ENCODE measurements at regions not wholly inside any gene's neighbourhood (a gene's known extent, or its start where the extent isn't known, plus 50 kb on each side); places are given as distances from the start of the nearest gene placed in this dataset.

GRCh38 chr2:215808996-215809395, 204.4 kb downstream of the MREG start:
- Histone ChIP-seq H3K27ac (ENCODE audit: low read depth, low read length) (no peak overlapping the region), H3K4me3 (ENCODE audit: low read depth in 1 of 5, low read length in 5 of 5) (no peak overlapping the region), H3K9ac (ENCODE audit: low read length in 5 of 5) (no peak overlapping the region), H3K4me1 (ENCODE audit: control insufficient read depth in 5 of 5, insufficient read depth in 5 of 5, low read length in 5 of 5) (peaks cover 0 to 12% (median 3%) of the 10 kb centered on the region in 5 donors), H3K36me3 (ENCODE audit: control insufficient read depth in 5 of 5, insufficient read depth in 5 of 5, low read length in 5 of 5) (no peaks in the 10 kb centered on the region), H3K27me3 (ENCODE audit: control insufficient read depth in 5 of 5, insufficient read depth in 4 of 5, low read length in 5 of 5) (no peaks in the 10 kb centered on the region), H3K9me3 (ENCODE audit: control insufficient read depth in 5 of 5, low read length in 5 of 5) (no peaks in the 10 kb centered on the region)

- Histone ChIP-seq H3K36me3 (ENCODE audit: control insufficient read depth in 5 of 5, insufficient read depth in 5 of 5, low read length in 5 of 5) (no peaks in the 10 kb centered on the region), H3K9me3 (ENCODE audit: control insufficient read depth in 5 of 5, low read length in 5 of 5) (no peaks in the 10 kb centered on the region), H3K9ac (ENCODE audit: low read length in 5 of 5) (no peak overlapping the region), H3K27ac (ENCODE audit: low read depth, low read length) (no peak overlapping the region), H3K27me3 (ENCODE audit: control insufficient read depth in 5 of 5, insufficient read depth in 4 of 5, low read length in 5 of 5) (no peaks in the 10 kb centered on the region), H3K4me1 (ENCODE audit: control insufficient read depth in 5 of 5, insufficient read depth in 5 of 5, low read length in 5 of 5) (peaks cover 0 to 12% (median 3%) of the 10 kb centered on the region in 5 donors), H3K4me3 (ENCODE audit: low read depth in 1 of 5, low read length in 5 of 5) (no peak overlapping the region)
These were observed 205.2 kb downstream of the MREG start for GRCh38 chr2:215808194-215808593.

GRCh38 chr2:215805493-215805892, 207.9 kb downstream of the MREG start:
- Histone ChIP-seq H3K9ac (ENCODE audit: low read length in 5 of 5) (no peak overlapping the region), H3K9me3 (ENCODE audit: control insufficient read depth in 5 of 5, low read length in 5 of 5) (peaks cover 0 to 3% (median 0%) of the 10 kb centered on the region in 5 donors), H3K4me1 (ENCODE audit: control insufficient read depth in 5 of 5, insufficient read depth in 5 of 5, low read length in 5 of 5) (no peaks in the 10 kb centered on the region), H3K27ac (ENCODE audit: low read depth, low read length) (no peak overlapping the region), H3K36me3 (ENCODE audit: control insufficient read depth in 5 of 5, insufficient read depth in 5 of 5, low read length in 5 of 5) (no peaks in the 10 kb centered on the region), H3K4me3 (ENCODE audit: low read depth in 1 of 5, low read length in 5 of 5) (no peak overlapping the region), H3K27me3 (ENCODE audit: control insufficient read depth in 5 of 5, insufficient read depth in 4 of 5, low read length in 5 of 5) (no peaks in the 10 kb centered on the region)

GRCh38 chr2:215803150-215803549, 210.2 kb downstream of the MREG start:
- Histone ChIP-seq H3K36me3 (ENCODE audit: control insufficient read depth in 5 of 5, insufficient read depth in 5 of 5, low read length in 5 of 5) (no peaks in the 10 kb centered on the region), H3K27me3 (ENCODE audit: control insufficient read depth in 5 of 5, insufficient read depth in 4 of 5, low read length in 5 of 5) (no peaks in the 10 kb centered on the region), H3K4me3 (ENCODE audit: low read depth in 1 of 5, low read length in 5 of 5) (no peak overlapping the region), H3K4me1 (ENCODE audit: control insufficient read depth in 5 of 5, insufficient read depth in 5 of 5, low read length in 5 of 5) (no peaks in the 10 kb centered on the region), H3K27ac (ENCODE audit: low read depth, low read length) (no peak overlapping the region), H3K9ac (ENCODE audit: low read length in 5 of 5) (no peak overlapping the region), H3K9me3 (ENCODE audit: control insufficient read depth in 5 of 5, low read length in 5 of 5) (peaks cover 0 to 3% (median 0%) of the 10 kb centered on the region in 5 donors)

- Histone ChIP-seq H3K36me3 (ENCODE audit: control insufficient read depth in 5 of 5, insufficient read depth in 5 of 5, low read length in 5 of 5) (no peaks in the 10 kb centered on the region), H3K4me1 (ENCODE audit: control insufficient read depth in 5 of 5, insufficient read depth in 5 of 5, low read length in 5 of 5) (peaks cover 0 to 5% (median 0%) of the 10 kb centered on the region in 5 donors), H3K9me3 (ENCODE audit: control insufficient read depth in 5 of 5, low read length in 5 of 5) (peaks cover 0 to 3% (median 0%) of the 10 kb centered on the region in 5 donors), H3K27me3 (ENCODE audit: control insufficient read depth in 5 of 5, insufficient read depth in 4 of 5, low read length in 5 of 5) (no peaks in the 10 kb centered on the region), H3K9ac (ENCODE audit: low read length in 5 of 5) (no peak overlapping the region), H3K27ac (ENCODE audit: low read depth, low read length) (no peak overlapping the region), H3K4me3 (ENCODE audit: low read depth in 1 of 5, low read length in 5 of 5) (no peak overlapping the region)
These were observed 214.2 kb downstream of the MREG start for GRCh38 chr2:215799194-215799593.

- Histone ChIP-seq H3K27ac (ENCODE audit: low read depth, low read length) (no peak overlapping the region), H3K9ac (ENCODE audit: low read length in 5 of 5) (no peak overlapping the region), H3K36me3 (ENCODE audit: control insufficient read depth in 5 of 5, insufficient read depth in 5 of 5, low read length in 5 of 5) (no peaks in the 10 kb centered on the region), H3K4me1 (ENCODE audit: control insufficient read depth in 5 of 5, insufficient read depth in 5 of 5, low read length in 5 of 5) (peaks cover 0 to 13% (median 2%) of the 10 kb centered on the region in 5 donors), H3K9me3 (ENCODE audit: control insufficient read depth in 5 of 5, low read length in 5 of 5) (no peaks in the 10 kb centered on the region), H3K27me3 (ENCODE audit: control insufficient read depth in 5 of 5, insufficient read depth in 4 of 5, low read length in 5 of 5) (no peaks in the 10 kb centered on the region), H3K4me3 (ENCODE audit: low read depth in 1 of 5, low read length in 5 of 5) (no peak overlapping the region)
These were observed 215.7 kb downstream of the MREG start for GRCh38 chr2:215797676-215798075.

- Histone ChIP-seq H3K9ac (ENCODE audit: low read length in 5 of 5) (no peak overlapping the region), H3K36me3 (ENCODE audit: control insufficient read depth in 5 of 5, insufficient read depth in 5 of 5, low read length in 5 of 5) (no peaks in the 10 kb centered on the region), H3K4me1 (ENCODE audit: control insufficient read depth in 5 of 5, insufficient read depth in 5 of 5, low read length in 5 of 5) (peaks cover 0 to 13% (median 2%) of the 10 kb centered on the region in 5 donors), H3K9me3 (ENCODE audit: control insufficient read depth in 5 of 5, low read length in 5 of 5) (no peaks in the 10 kb centered on the region), H3K4me3 (ENCODE audit: low read depth in 1 of 5, low read length in 5 of 5) (no peak overlapping the region), H3K27ac (ENCODE audit: low read depth, low read length) (no peak overlapping the region), H3K27me3 (ENCODE audit: control insufficient read depth in 5 of 5, insufficient read depth in 4 of 5, low read length in 5 of 5) (no peaks in the 10 kb centered on the region)
These were observed 217.1 kb downstream of the MREG start for GRCh38 chr2:215796140-215796855.

- Histone ChIP-seq H3K4me3 (ENCODE audit: low read depth in 1 of 5, low read length in 5 of 5) (no peak overlapping the region), H3K9ac (ENCODE audit: low read length in 5 of 5) (no peak overlapping the region), H3K27me3 (ENCODE audit: control insufficient read depth in 5 of 5, insufficient read depth in 4 of 5, low read length in 5 of 5) (no peaks in the 10 kb centered on the region), H3K27ac (ENCODE audit: low read depth, low read length) (no peak overlapping the region), H3K4me1 (ENCODE audit: control insufficient read depth in 5 of 5, insufficient read depth in 5 of 5, low read length in 5 of 5) (peaks cover 0 to 13% (median 2%) of the 10 kb centered on the region in 5 donors), H3K36me3 (ENCODE audit: control insufficient read depth in 5 of 5, insufficient read depth in 5 of 5, low read length in 5 of 5) (no peaks in the 10 kb centered on the region), H3K9me3 (ENCODE audit: control insufficient read depth in 5 of 5, low read length in 5 of 5) (no peaks in the 10 kb centered on the region)
These were observed 218.4 kb downstream of the MREG start for GRCh38 chr2:215794829-215795546.

GRCh38 chr2:215793747-215794595, 219.4 kb downstream of the MREG start:
- H3K4me3 ChIP-seq (ENCODE audit: low read depth in 1 of 5, low read length in 5 of 5): no peak overlapping the region
- no peaks in the 10 kb centered on the region for H3K36me3 ChIP-seq (ENCODE audit: control insufficient read depth in 5 of 5, insufficient read depth in 5 of 5, low read length in 5 of 5)
- H3K9ac ChIP-seq (ENCODE audit: low read length in 5 of 5): no peak overlapping the region
- H3K9me3 ChIP-seq (ENCODE audit: control insufficient read depth in 5 of 5, low read length in 5 of 5): no peaks in the 10 kb centered on the region
- H3K27me3 ChIP-seq (ENCODE audit: control insufficient read depth in 5 of 5, insufficient read depth in 4 of 5, low read length in 5 of 5): no peaks in the 10 kb centered on the region
- no peak overlapping the region for H3K27ac ChIP-seq (ENCODE audit: low read depth, low read length)
- peaks cover 0 to 13% (median 2%) of the 10 kb centered on the region in 5 donors for H3K4me1 ChIP-seq (ENCODE audit: control insufficient read depth in 5 of 5, insufficient read depth in 5 of 5, low read length in 5 of 5)
